B cell (primary cell): ENCODE measurements at regions not wholly inside any gene's neighbourhood (a gene's known extent, or its start where the extent isn't known, plus 50 kb on each side); places are given as distances from the start of the nearest gene placed in this dataset.

Experiments used
- ATAC-seq: fragments of 200-7000 bp; cut with Tn5 transposase; one replicate; pipeline ENCODE4 v1.10.0; 2021; ENCODE audit warnings: low read depth, mild to moderate bottlenecking, moderate number of reproducible peaks, moderate library complexity
- CTCF ChIA-PET: fragments of 350-600 bp; sonication (Branson Sonifier 250); formaldehyde crosslinking; loops from one replicate; lab custom pipeline; 2021; ENCODE audit warnings: antibody characterized with exemption, inconsistent platforms; lab: Charles Lee
- POLR2A ChIA-PET: fragments of 350-600 bp; sonication (Branson Sonifier 250); formaldehyde crosslinking; loops from one replicate; lab custom pipeline; 2021; ENCODE audit warnings: antibody characterized with exemption; lab: Charles Lee
- DNase-seq: peaks from one replicate; pipeline ENCODE4 v3.0.0; 2013
- H2AFZ ChIP-seq: 2 replicates; pipeline ENCODE4 v1.6.1; 2012; ENCODE audit warnings: mild to moderate bottlenecking, low read depth, low read length; ENCODE audit not compliant: insufficient read depth, poor library complexity, severe bottlenecking
- H3K27ac ChIP-seq, 2 donors: 1 replicate in 1 of 2; 2 replicates in 1 of 2; pipeline ENCODE4 v1.5.1; 2012 to 2013; ENCODE audit warnings: low read length in 2 of 2, mild to moderate bottlenecking in 2 of 2, moderate library complexity in 1 of 2
- H3K27me3 ChIP-seq, 4 experiments: fragments of 200-600 bp in 1 of 4; sonication (generic) in 1 of 4; replicated peaks in 1 of 4; 1 replicate in 2 of 4; 2 replicates in 2 of 4; pipeline versions ENCODE4 v1.6.1 to v1.7.0; 2013 to 2016; ENCODE audit warnings: low read length in 3 of 4, mild to moderate bottlenecking in 2 of 4, mixed read lengths in 1 of 4, moderate library complexity in 1 of 4; ENCODE audit not compliant: insufficient read depth in 4 of 4, control insufficient read depth in 3 of 4; ENCODE audit errors: control extremely low read depth in 1 of 4
- H3K36me3 ChIP-seq, 2 experiments: replicated peaks in 1 of 2; 1 replicate in 1 of 2; 2 replicates in 1 of 2; pipeline versions ENCODE4 v1.6.1 to v1.7.1; 2013; ENCODE audit warnings: low read length in 1 of 2; ENCODE audit not compliant: insufficient read depth in 2 of 2, control insufficient read depth in 1 of 2; ENCODE audit errors: control extremely low read depth in 1 of 2, extremely low read depth in 1 of 2
- H3K4me1 ChIP-seq, 2 donors: fragments of 200-600 bp in 1 of 2; sonication (generic) in 1 of 2; 1 replicate in 1 of 2; 2 replicates in 1 of 2; pipeline versions ENCODE4 v1.5.1 to v1.6.1; 2013 to 2017; ENCODE audit warnings: low read length in 2 of 2; ENCODE audit not compliant: control insufficient read depth in 2 of 2, insufficient read depth in 2 of 2
- H3K4me2 ChIP-seq: replicated peaks from 2 replicates; pipeline ENCODE3; 2012; ENCODE audit warnings: mild to moderate bottlenecking, low read depth, low read length; ENCODE audit not compliant: poor library complexity, severe bottlenecking
- H3K4me3 ChIP-seq, 5 experiments: fragments of 200-600 bp in 1 of 5; sonication (generic) in 1 of 5; 1 replicate in 3 of 5; 2 replicates in 2 of 5; pipeline versions ENCODE4 v1.5.1 to v1.7.0; 2011 to 2016; ENCODE audit warnings: low read length in 4 of 5, mild to moderate bottlenecking in 4 of 5, low read depth in 2 of 5, control low read depth in 1 of 5, moderate library complexity in 1 of 5; ENCODE audit not compliant: insufficient read depth in 1 of 5; ENCODE audit errors: control extremely low read depth in 1 of 5, extremely low read depth in 1 of 5
- H3K79me2 ChIP-seq: fragments of 200-600 bp; sonication (generic); one replicate; pipeline ENCODE4 v1.6.0; 2016; ENCODE audit warnings: low read length; ENCODE audit not compliant: control insufficient read depth, insufficient read depth
- H3K9ac ChIP-seq: fragments of 200-600 bp; sonication (generic); 2 replicates; pipeline ENCODE4 v1.6.1; 2017; ENCODE audit warnings: mild to moderate bottlenecking, low read length, moderate library complexity
- H3K9me3 ChIP-seq, 3 donors: one replicate each; pipeline versions ENCODE4 v1.6.1 to v1.7.1; 2013; ENCODE audit warnings: low read length in 2 of 3; ENCODE audit not compliant: control insufficient read depth in 2 of 3, insufficient read depth in 1 of 3; ENCODE audit errors: control extremely low read depth in 1 of 3
- H4K20me1 ChIP-seq: 2 replicates; pipeline ENCODE4 v1.6.0; 2012; ENCODE audit warnings: mild to moderate bottlenecking, low read length; ENCODE audit not compliant: insufficient read depth, control insufficient read depth, poor library complexity, severe bottlenecking
- H3K27ac Mint-ChIP-seq: one replicate; pipeline ENCODE4 v1.8.0; 2021; ENCODE audit warnings: mixed read lengths
- H3K27me3 Mint-ChIP-seq: one replicate; pipeline ENCODE4 v1.8.0; 2021; ENCODE audit warnings: mixed read lengths
- H3K4me1 Mint-ChIP-seq: one replicate; pipeline ENCODE4 v1.8.0; 2021; ENCODE audit warnings: mixed read lengths
- H3K4me3 Mint-ChIP-seq: one replicate; pipeline ENCODE4 v1.8.0; 2021; ENCODE audit warnings: mixed read lengths
- H3K9me3 Mint-ChIP-seq: one replicate; pipeline ENCODE4 v1.8.0; 2022; ENCODE audit warnings: mixed read lengths; ENCODE audit not compliant: insufficient read depth
- CTCF ChIP-seq: fragments of 200-600 bp; IDR thresholded peaks from one replicate; pipeline ENCODE4 v1.8.0; 2022; ENCODE audit warnings: antibody characterized with exemption, mild to moderate bottlenecking
- EZH2 ChIP-seq: IDR thresholded peaks from 2 replicates; pipeline ENCODE4 v1.6.1; 2012; ENCODE audit warnings: borderline replicate concordance, low read depth, mild to moderate bottlenecking, moderate library complexity, low read length; ENCODE audit not compliant: insufficient read depth, poor library complexity, severe bottlenecking
- WGBS: methylation state at CpG from one replicate; pipeline ENCODE4 v1.1.5; 2013; ENCODE audit warnings: missing lambda C conversion rate; ENCODE audit not compliant: insufficient coverage; 5-methylcytosine and 5-hydroxymethylcytosine counted together
- intact Hi-C: fragments of 100-400 bp; cut with micrococcal nuclease; formaldehyde crosslinking; loops from one replicate; pipeline ENCODE4 v1.10.0; 2022

GRCh38 chr7:391411-391951 lies 101.5 kb downstream of the FOXL3 start:
- no peak for TF ChIP-seq EZH2

GRCh38 chr7:391961-392524 lies 102.1 kb downstream of the FOXL3 start:
- Histone ChIP-seq H3K9me3 (peaks cover 1 to 47% (median 16%) of the 10 kb centered on the region in 3 donors), H3K27ac (no peak overlapping the region), H3K4me3 (no peak overlapping the region), H3K4me1 (no peaks in the 10 kb centered on the region), H4K20me1 (no peaks in the 10 kb centered on the region), H3K9ac (no peak overlapping the region), H3K79me2 (no peaks in the 10 kb centered on the region), H3K36me3 (no peaks in the 10 kb centered on the region), H2AFZ (no peak overlapping the region), H3K4me2 (no peak overlapping the region), H3K27me3 (no peaks in the 10 kb centered on the region)
- TF ChIP-seq CTCF, result no peak
- no peak for TF ChIP-seq EZH2
- Mint-ChIP-seq H3K4me1 (no peaks in the 10 kb centered on the region), H3K4me3 (no peak overlapping the region), H3K27me3 (no peaks in the 10 kb centered on the region), H3K27ac (no peak overlapping the region), H3K9me3 (peaks cover 8% of the 10 kb centered on the region)
- ATAC-seq (no peak), DNase-seq (no peak)
- intact Hi-C loops, result no loop called here
- ChIA-PET POLR2A (no interaction called here), CTCF (no interaction called here)
- WGBS, result 96% methylated on average over 20 of the region's 25 CpGs

More at GRCh38 chr7:391411-391951, 101.5 kb downstream of the FOXL3 start:
- Histone ChIP-seq H3K9me3 (peaks cover 1 to 49% (median 12%) of the 10 kb centered on the region in 3 donors), H3K36me3 (no peaks in the 10 kb centered on the region), H3K4me3 (no peak overlapping the region), H3K9ac (no peak overlapping the region), H3K4me2 (no peak overlapping the region), H3K79me2 (no peaks in the 10 kb centered on the region), H3K4me1 (no peaks in the 10 kb centered on the region), H3K27ac (no peak overlapping the region), H4K20me1 (no peaks in the 10 kb centered on the region), H3K27me3 (no peaks in the 10 kb centered on the region), H2AFZ (no peak overlapping the region)
- intact Hi-C loops, result no loop called here
- H3K27ac Mint-ChIP-seq, result no peak overlapping the region
- H3K4me3 Mint-ChIP-seq, result no peak overlapping the region
- H3K4me1 Mint-ChIP-seq, result no peaks in the 10 kb centered on the region
- ATAC-seq, result no peak
- ChIA-PET CTCF (no interaction called here), POLR2A (no interaction called here)
- peaks cover 8% of the 10 kb centered on the region for H3K9me3 Mint-ChIP-seq
- no peak for DNase-seq
- H3K27me3 Mint-ChIP-seq, result no peaks in the 10 kb centered on the region
- WGBS, result 94% methylated on average over 26 of the region's 26 CpGs
